ENCODE measurements at regions not wholly inside any gene's neighbourhood (a gene's known extent, or its start where the extent isn't known, plus 50 kb on each side); places are given as distances from the start of the nearest gene placed in this dataset.
"Not testable (repeated sequence)": the region's sequence is repeated elsewhere in the genome, so short reads cannot be mapped to it uniquely, and the experiment has no call there.

- DNase-seq = no peak
These were observed 269.4 kb downstream of the MYCN start for GRCh38 chr2:16209799-16210198.

GRCh38 chr2:16208921-16209320 is 268.6 kb downstream of the MYCN start:
- no peak for DNase-seq

- no peak for DNase-seq
These were observed 268.0 kb downstream of the MYCN start for GRCh38 chr2:16208241-16208797.

- DNase-seq = no peak
These were observed 267.3 kb downstream of the MYCN start for GRCh38 chr2:16207611-16208010.

GRCh38 chr2:16207151-16207550 is 266.8 kb downstream of the MYCN start:
- no peak for DNase-seq

GRCh38 chr2:16206191-16206944 is 266.0 kb downstream of the MYCN start:
- no peak for DNase-seq

- no peak for DNase-seq
These were observed 265.3 kb downstream of the MYCN start for GRCh38 chr2:16205631-16206030.

GRCh38 chr2:16204886-16205620 is 264.7 kb downstream of the MYCN start:
- no peak for DNase-seq

GRCh38 chr2:16204251-16204650 is 263.9 kb downstream of the MYCN start:
- no peak for DNase-seq

GRCh38 chr2:16203691-16204090 is 263.3 kb downstream of the MYCN start:
- DNase-seq = no peak

- DNase-seq = no peak
These were observed 262.7 kb downstream of the MYCN start for GRCh38 chr2:16203069-16203468.

- DNase-seq = no peak
These were observed 262.1 kb downstream of the MYCN start for GRCh38 chr2:16202266-16203020.

GRCh38 chr2:16201848-16202247 is 261.5 kb downstream of the MYCN start:
- DNase-seq = no peak

- DNase-seq = no peak
These were observed 260.3 kb downstream of the MYCN start for GRCh38 chr2:16200554-16201193.

GRCh38 chr2:16199882-16200553 is 259.7 kb downstream of the MYCN start:
- DNase-seq = no peak

- not testable (repeated sequence) for DNase-seq
These were observed 258.9 kb downstream of the MYCN start for GRCh38 chr2:16199241-16199640.

- no peak for DNase-seq
These were observed 258.0 kb downstream of the MYCN start for GRCh38 chr2:16198166-16198912.

- DNase-seq = no peak
These were observed 257.3 kb downstream of the MYCN start for GRCh38 chr2:16197504-16198147.

GRCh38 chr2:16196687-16197503 is 256.5 kb downstream of the MYCN start:
- no peak for DNase-seq

- DNase-seq = no peak
These were observed 255.3 kb downstream of the MYCN start for GRCh38 chr2:16195681-16196070.
